ENCODE measurements at regions not wholly inside any gene's neighbourhood (a gene's known extent, or its start where the extent isn't known, plus 50 kb on each side); places are given as distances from the start of the nearest gene placed in this dataset.

DNA sequence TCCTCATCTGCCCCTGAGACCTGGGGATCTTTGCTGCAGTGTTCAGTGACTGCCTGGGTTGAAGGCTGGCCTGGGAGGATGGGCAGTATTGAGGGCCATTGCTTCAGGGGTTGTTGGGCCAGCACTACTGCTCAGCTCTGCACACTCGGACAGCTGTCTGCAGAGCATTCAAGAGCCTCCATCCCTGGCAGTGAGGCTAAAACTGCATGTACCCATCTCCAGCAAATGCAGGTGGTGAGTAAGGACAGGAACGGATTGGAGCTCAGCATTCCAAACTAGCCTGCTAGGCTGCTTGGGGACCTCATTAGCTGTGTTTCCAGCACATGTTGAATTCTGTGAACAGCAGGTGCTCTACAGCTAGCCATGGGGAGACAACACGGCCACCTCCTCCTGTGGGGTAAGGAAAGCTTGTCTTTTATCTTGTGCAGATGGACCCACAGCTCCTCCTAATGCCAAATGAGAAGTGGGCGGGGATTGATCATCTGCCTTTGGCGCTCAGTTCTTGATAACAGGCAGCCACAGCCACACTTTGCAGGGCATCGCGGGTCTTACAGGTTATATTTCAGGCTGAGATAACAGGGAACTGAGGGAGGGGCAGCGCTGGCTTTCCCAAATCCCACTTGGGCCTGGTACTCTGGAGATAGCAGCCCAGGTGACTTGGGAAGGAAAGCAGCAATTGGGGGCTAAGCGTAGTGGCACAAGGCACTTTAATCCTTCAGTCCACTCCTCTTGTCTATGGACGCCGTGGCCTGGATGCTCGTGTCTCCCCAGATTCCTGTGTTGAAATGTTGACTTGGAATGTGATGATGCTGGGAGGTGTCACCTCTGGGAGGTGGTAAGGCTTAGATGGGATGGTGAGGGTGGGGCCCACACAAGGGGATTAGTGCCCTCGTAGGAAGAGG, 254.5 kb upstream of the B3GAT1 start:
- Histone ChIP-seq H3K27ac (replicated peaks) (no peak overlapping the region), H3K27me3 (ENCODE audit: low read depth) (peaks cover 56% of the 10 kb centered on the region), H3K4me3 (no peak overlapping the region), H3K4me1 (no peaks in the 10 kb centered on the region), H3K36me3 (no peaks in the 10 kb centered on the region), H3K9me3 (replicated peaks) (no peaks in the 10 kb centered on the region)
- no peak for DNase-seq
- intact Hi-C loops (cut with micrococcal nuclease) = no loop called here
- TF ChIP-seq, protein P1, sequence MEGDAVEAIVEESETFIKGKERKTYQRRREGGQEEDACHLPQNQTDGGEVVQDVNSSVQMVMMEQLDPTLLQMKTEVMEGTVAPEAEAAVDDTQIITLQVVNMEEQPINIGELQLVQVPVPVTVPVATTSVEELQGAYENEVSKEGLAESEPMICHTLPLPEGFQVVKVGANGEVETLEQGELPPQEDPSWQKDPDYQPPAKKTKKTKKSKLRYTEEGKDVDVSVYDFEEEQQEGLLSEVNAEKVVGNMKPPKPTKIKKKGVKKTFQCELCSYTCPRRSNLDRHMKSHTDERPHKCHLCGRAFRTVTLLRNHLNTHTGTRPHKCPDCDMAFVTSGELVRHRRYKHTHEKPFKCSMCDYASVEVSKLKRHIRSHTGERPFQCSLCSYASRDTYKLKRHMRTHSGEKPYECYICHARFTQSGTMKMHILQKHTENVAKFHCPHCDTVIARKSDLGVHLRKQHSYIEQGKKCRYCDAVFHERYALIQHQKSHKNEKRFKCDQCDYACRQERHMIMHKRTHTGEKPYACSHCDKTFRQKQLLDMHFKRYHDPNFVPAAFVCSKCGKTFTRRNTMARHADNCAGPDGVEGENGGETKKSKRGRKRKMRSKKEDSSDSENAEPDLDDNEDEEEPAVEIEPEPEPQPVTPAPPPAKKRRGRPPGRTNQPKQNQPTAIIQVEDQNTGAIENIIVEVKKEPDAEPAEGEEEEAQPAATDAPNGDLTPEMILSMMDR (IDR thresholded peaks at IDR 0.05; ENCODE audit: borderline replicate concordance) = no peak

DNA sequence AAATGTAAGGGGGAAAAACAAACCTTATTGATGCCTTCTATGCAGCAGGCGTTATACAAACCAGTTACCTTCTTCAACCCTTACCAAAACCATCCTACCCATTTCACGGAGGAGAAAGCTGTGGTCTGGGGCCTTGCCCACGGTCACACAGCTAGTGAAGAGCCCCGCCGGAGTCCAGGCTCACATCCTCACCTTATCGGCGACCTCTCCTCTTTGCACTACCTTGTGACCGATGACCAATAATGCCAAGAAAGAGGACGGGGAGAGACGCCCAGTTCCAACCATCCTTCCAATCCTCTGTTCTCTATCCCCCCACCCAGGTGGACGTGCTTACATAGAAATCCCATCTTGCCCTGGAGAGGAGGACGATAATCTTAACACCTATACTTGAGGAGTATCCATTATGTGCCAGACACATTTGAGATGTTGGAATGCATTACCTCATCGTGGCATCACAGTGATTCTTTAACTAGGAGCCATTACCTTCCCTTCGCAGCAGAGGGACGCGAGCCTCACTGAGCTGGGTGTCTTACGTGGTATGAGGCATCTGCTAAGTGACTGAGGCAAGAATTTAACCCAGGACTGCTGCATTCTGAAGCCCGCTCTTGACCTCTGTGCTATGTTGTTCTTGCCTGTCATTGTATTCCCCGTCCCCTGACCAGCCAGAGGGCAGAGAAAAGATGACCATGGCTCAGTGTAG, 253.7 kb upstream of the B3GAT1 start:
- no peak overlapping the region for H3K4me3 ChIP-seq
- intact Hi-C loops (cut with micrococcal nuclease) = no loop called here
- TF ChIP-seq, protein P1 (IDR thresholded peaks at IDR 0.05; ENCODE audit: borderline replicate concordance) = no peak
- H3K9me3 ChIP-seq (replicated peaks) = no peaks in the 10 kb centered on the region
- H3K36me3 ChIP-seq = no peaks in the 10 kb centered on the region
- H3K27ac ChIP-seq (replicated peaks) = no peak overlapping the region
- no peak for DNase-seq
- H3K4me1 ChIP-seq = no peaks in the 10 kb centered on the region
- H3K27me3 ChIP-seq (ENCODE audit: low read depth) = peaks cover 55% of the 10 kb centered on the region

DNA sequence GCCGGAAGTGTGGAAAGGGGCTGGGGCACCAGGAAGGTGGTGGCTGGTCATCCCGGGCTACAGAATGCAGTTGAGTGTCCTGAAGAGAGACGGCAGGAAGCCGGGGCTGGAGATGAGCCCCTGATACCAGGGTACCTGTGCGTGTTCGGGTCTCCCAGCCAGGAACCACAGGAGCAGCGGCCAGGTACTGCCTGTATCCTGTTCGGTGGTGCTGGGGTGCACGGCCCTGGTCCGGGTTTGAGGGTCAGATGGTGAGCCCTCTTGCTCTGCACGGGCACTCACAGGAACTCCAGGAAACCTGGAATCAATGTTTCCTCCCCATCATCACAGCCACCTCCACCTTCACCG, 253.1 kb upstream of the B3GAT1 start:
- Histone ChIP-seq H3K27me3 (ENCODE audit: low read depth) (peaks cover 51% of the 10 kb centered on the region), H3K4me1 (no peaks in the 10 kb centered on the region), H3K27ac (replicated peaks) (no peak overlapping the region), H3K4me3 (no peak overlapping the region), H3K9me3 (replicated peaks) (no peaks in the 10 kb centered on the region), H3K36me3 (no peaks in the 10 kb centered on the region)
- intact Hi-C loops (cut with micrococcal nuclease) = no loop called here
- TF ChIP-seq, protein P1 (IDR thresholded peaks at IDR 0.05; ENCODE audit: borderline replicate concordance) = no peak
- DNase-seq = no peak

DNA sequence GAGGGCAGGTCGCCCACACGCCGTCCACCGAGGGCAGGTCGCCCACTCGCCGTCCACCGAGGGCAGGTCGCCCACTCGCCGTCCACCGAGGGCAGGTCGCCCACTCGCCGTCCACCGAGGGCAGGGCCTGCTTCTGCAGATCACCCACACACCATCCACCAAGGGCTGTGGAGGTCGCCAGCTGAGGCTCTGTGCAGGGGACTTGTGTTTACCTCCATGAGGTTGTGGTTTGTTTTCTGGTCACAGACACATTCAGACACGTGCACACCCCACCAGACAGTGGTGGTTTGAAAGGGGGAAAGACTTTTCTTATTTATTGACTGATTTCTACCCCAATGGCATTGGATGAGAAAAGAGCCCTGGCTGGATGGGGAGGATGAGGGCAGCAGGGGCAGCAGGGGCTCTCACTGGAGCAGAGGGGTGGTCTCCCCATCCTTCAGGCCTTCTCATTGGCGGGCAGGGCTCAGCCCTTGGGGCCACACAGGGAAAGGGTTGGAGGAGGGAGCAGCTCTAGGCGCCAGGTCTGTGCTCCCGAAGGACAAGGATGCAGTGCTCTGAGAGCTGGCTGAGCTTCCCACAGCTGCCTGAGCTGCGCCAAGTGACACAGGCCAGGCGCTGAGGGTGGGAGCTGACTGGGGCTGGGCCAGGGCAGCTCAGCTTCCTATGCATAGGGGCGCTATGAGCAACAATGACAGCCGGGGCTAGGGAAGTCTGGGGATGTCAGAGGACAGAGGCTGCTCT, 252.6 kb upstream of the B3GAT1 start:
- Histone ChIP-seq H3K36me3 (no peaks in the 10 kb centered on the region), H3K9me3 (replicated peaks) (no peaks in the 10 kb centered on the region), H3K27me3 (ENCODE audit: low read depth) (peaks cover 45% of the 10 kb centered on the region), H3K27ac (replicated peaks) (no peak overlapping the region), H3K4me1 (no peaks in the 10 kb centered on the region), H3K4me3 (no peak overlapping the region)
- TF ChIP-seq, protein P1 (IDR thresholded peaks at IDR 0.05; ENCODE audit: borderline replicate concordance) = no peak
- no peak for DNase-seq
- intact Hi-C loops (cut with micrococcal nuclease) = no loop called here

DNA sequence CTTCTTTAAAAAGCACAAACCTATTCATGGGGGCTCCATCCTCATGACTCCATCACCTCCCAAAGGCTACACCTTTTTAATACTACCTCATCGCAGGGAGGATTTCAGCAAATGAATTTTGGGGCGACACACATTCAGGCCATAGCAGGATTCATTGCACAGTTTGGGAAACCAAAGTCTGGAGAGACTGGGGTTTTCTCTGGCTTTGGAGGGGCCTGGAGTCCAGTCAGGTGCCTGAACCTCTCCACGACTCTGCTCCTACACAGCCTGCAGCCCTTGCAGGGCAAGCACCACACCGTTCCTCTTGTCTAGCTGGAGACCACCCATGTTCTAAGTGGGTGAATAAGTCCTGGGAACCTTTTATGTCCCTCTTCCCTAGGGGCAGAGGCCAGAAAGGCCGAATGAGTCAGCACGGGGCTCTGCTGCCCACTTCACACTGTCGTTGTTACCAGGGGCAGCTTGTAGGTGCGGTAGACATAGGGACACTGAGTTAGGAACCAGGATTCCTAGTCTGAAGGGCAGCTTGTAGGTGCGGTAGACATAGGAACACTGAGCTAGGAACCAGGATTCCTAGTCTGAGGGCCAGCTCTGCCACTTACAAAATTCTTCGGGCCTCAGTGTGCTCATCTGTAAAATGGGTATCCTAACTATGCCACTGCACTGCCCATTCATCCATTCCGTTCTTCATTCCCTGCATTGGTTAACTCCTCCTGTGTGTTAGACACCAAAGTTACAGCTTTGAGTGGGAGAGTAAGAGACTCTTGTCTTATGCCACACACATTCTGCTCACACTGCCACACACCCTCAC, 251.7 kb upstream of the B3GAT1 start:
- TF ChIP-seq, protein P1 (IDR thresholded peaks at IDR 0.05; ENCODE audit: borderline replicate concordance) = no peak
- intact Hi-C loops (cut with micrococcal nuclease) = no loop called here
- Histone ChIP-seq H3K4me3 (no peak overlapping the region), H3K27me3 (ENCODE audit: low read depth) (peaks cover 38% of the 10 kb centered on the region), H3K36me3 (no peaks in the 10 kb centered on the region), H3K27ac (replicated peaks) (no peak overlapping the region), H3K9me3 (replicated peaks) (no peaks in the 10 kb centered on the region), H3K4me1 (no peaks in the 10 kb centered on the region)
- DNase-seq = no peak

All from left ventricle myocardium inferior (tissue), 1 donor.